Osteoblast (primary cell): ENCODE measurements at regions not wholly inside any gene's neighbourhood (a gene's known extent, or its start where the extent isn't known, plus 50 kb on each side); places are given as distances from the start of the nearest gene placed in this dataset.
A peak's percentile ranks its signal among the peaks of the same experiment; 100 is the strongest.

Source experiments
- DNase-seq: peaks from one replicate; pipeline ENCODE4 v3.0.0; 2011; ENCODE audit warnings: low spot score, mixed read lengths; ENCODE audit not compliant: insufficient read length; ENCODE audit errors: missing footprints
- H2AFZ ChIP-seq: 2 replicates; pipeline ENCODE4 v1.6.0; 2011; ENCODE audit warnings: mild to moderate bottlenecking, low read length
- H3K27ac ChIP-seq: 2 replicates; pipeline ENCODE4 v1.5.1; 2011; ENCODE audit warnings: mild to moderate bottlenecking, low read depth, low read length, moderate library complexity
- H3K27me3 ChIP-seq: 2 replicates; pipeline ENCODE4 v1.6.0; 2012; ENCODE audit warnings: mild to moderate bottlenecking, control low read depth, inconsistent platforms, low read length, moderate library complexity; ENCODE audit not compliant: insufficient read depth
- H3K36me3 ChIP-seq: 2 replicates; pipeline ENCODE4 v1.5.1; 2011; ENCODE audit warnings: mild to moderate bottlenecking, low read length, control low read depth, moderate library complexity; ENCODE audit not compliant: insufficient read depth
- H3K4me1 ChIP-seq: 2 replicates; pipeline ENCODE4 v1.5.1; 2011; ENCODE audit warnings: mild to moderate bottlenecking, low read length, control low read depth, moderate library complexity; ENCODE audit not compliant: insufficient read depth
- H3K4me2 ChIP-seq: 2 replicates; pipeline ENCODE4 v1.6.0; 2011; ENCODE audit warnings: mild to moderate bottlenecking, low read length; ENCODE audit not compliant: insufficient read depth
- H3K4me3 ChIP-seq: fragments of 200-600 bp; sonication (generic); 3 replicates; pipeline ENCODE4 v1.5.1; 2012; ENCODE audit warnings: mild to moderate bottlenecking, low read length, inconsistent platforms; ENCODE audit not compliant: insufficient read depth
- H3K79me2 ChIP-seq: 2 replicates; pipeline ENCODE4 v1.6.0; 2012; ENCODE audit warnings: mild to moderate bottlenecking, low read length, control low read depth, inconsistent platforms; ENCODE audit not compliant: insufficient read depth
- H3K9me3 ChIP-seq: 2 replicates; pipeline ENCODE4 v1.5.1; 2011; ENCODE audit warnings: low read depth, low read length, control low read depth
- H4K20me1 ChIP-seq: 2 replicates; pipeline ENCODE4 v1.6.0; 2012; ENCODE audit warnings: mild to moderate bottlenecking, low read length, control low read depth; ENCODE audit not compliant: insufficient read depth
- TF ChIP-seq, protein P1 (sequence below): IDR thresholded peaks from 2 replicates; pipeline ENCODE4 v1.5.1; 2011; ENCODE audit warnings: mild to moderate bottlenecking, low read depth, low read length, moderate library complexity; ENCODE audit errors: extremely low read depth

DNA sequence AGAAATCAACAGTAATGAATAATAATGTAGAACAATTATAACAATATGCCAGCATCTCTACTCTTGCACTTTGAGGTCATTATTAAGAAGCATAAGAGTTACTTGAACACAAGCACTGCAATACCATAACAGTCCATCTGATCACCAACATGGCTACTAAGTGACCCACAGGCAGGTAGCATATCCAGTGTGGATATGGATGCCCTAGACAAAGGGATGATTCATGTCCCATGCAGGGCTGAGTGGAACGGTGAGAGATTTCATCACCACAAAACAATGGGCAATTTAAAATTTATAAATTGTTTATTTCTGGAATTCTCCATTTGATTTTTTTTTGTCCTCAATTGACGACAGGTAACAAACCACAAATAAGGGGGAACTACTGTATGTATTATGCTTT lies 107.7 kb upstream of the TSC22D2 start:
- Histone ChIP-seq H3K27me3 (no peaks in the 10 kb centered on the region), H3K4me3 (no peak overlapping the region), H3K79me2 (no peaks in the 10 kb centered on the region), H2AFZ (no peak overlapping the region), H3K9me3 (no peaks in the 10 kb centered on the region), H3K4me1 (peaks cover 19% of the 10 kb centered on the region), H4K20me1 (no peaks in the 10 kb centered on the region), H3K36me3 (no peaks in the 10 kb centered on the region), H3K27ac (no peak overlapping the region), H3K4me2 (no peak overlapping the region)
- DNase-seq: no peak
- TF ChIP-seq, protein P1, sequence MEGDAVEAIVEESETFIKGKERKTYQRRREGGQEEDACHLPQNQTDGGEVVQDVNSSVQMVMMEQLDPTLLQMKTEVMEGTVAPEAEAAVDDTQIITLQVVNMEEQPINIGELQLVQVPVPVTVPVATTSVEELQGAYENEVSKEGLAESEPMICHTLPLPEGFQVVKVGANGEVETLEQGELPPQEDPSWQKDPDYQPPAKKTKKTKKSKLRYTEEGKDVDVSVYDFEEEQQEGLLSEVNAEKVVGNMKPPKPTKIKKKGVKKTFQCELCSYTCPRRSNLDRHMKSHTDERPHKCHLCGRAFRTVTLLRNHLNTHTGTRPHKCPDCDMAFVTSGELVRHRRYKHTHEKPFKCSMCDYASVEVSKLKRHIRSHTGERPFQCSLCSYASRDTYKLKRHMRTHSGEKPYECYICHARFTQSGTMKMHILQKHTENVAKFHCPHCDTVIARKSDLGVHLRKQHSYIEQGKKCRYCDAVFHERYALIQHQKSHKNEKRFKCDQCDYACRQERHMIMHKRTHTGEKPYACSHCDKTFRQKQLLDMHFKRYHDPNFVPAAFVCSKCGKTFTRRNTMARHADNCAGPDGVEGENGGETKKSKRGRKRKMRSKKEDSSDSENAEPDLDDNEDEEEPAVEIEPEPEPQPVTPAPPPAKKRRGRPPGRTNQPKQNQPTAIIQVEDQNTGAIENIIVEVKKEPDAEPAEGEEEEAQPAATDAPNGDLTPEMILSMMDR: no peak

DNA sequence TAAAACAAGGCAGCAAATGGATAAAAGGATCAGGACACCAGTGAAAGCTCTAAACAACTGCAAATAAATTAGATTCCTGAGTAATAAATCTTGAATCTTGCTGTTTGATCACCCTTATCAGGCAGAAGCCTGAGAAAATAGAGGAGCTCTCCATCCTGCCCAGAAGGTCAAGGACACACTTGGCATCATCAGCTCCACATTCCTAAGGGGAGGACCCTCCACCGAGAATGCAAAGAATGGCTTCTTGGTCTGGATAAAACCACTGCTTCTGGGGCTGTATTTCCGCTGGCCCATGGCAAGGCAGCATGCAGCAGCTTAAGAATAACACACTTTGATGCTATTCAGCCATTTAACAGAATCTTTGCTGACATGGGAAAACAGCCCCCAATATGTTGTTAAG lies 108.9 kb upstream of the TSC22D2 start:
- no peaks in the 10 kb centered on the region for H4K20me1 ChIP-seq
- H3K4me1 ChIP-seq: peaks cover 24% of the 10 kb centered on the region
- H3K79me2 ChIP-seq: no peaks in the 10 kb centered on the region
- no peak overlapping the region for H3K27ac ChIP-seq
- H2AFZ ChIP-seq: peak overlapping the region; percentile 79
- H3K4me3 ChIP-seq: no peak overlapping the region
- TF ChIP-seq, protein P1: no peak
- H3K9me3 ChIP-seq: no peaks in the 10 kb centered on the region
- H3K4me2 ChIP-seq: peak overlapping the region; percentile 34
- DNase-seq: no peak
- H3K27me3 ChIP-seq: no peaks in the 10 kb centered on the region
- H3K36me3 ChIP-seq: no peaks in the 10 kb centered on the region

DNA sequence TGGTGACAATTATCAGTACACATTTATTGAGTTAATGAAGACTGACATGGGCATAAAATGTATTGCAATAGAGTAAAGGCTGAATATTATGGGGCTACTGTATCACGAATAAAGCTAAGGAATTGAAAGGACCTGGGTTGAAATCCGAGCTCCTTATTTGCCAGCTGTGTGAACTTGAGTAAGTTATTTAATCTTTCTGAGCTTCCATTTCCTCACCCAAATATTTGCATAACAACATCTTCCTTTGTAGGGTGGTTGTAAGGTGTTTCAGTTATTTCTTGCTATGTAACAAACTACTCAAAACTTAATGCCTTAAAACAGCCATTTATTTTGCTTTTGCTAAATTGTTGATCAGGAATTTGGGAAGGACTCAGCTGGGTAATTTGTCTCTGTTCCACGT lies 111.1 kb upstream of the TSC22D2 start:
- Histone ChIP-seq H3K27ac (no peak overlapping the region), H3K4me1 (peaks cover 33% of the 10 kb centered on the region), H3K79me2 (no peaks in the 10 kb centered on the region), H3K36me3 (no peaks in the 10 kb centered on the region), H3K27me3 (no peaks in the 10 kb centered on the region), H4K20me1 (no peaks in the 10 kb centered on the region), H2AFZ (no peak overlapping the region), H3K9me3 (no peaks in the 10 kb centered on the region), H3K4me3 (no peak overlapping the region), H3K4me2 (no peak overlapping the region)
- TF ChIP-seq, protein P1: no peak
- no peak for DNase-seq

DNA sequence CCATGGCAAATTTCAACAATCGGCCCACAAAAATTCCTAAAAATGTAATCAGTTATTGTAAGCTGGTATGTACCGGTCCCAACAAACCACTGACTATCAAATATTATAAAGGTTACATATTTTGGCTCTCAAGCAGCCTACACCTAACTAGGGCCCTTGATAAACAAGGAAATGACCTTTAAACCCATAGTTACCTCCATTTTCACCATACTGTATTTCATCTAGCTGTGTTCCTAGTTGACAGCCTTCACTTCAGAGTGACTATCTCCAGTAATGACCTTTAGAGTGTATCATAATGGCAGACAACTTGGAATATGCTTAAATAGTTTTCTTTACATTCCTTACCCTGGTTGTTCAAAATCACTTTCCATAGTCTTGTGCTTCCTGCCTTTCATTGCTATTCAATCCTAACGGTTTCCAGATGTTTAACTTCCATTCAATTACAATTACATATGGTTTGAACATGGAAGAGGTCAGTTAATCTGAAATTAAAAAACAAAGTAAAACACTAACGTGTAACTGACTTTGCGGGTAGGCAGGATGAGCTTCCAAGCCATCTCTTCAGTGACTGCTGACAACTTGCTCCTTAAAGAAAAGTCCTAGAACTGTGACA lies 111.9 kb upstream of the TSC22D2 start:
- Histone ChIP-seq H3K27me3 (no peaks in the 10 kb centered on the region), H4K20me1 (no peaks in the 10 kb centered on the region), H3K4me1 (peaks cover 29% of the 10 kb centered on the region), H3K27ac (no peak overlapping the region), H3K4me2 (no peak overlapping the region), H3K9me3 (no peaks in the 10 kb centered on the region), H3K4me3 (no peak overlapping the region), H2AFZ (no peak overlapping the region), H3K36me3 (no peaks in the 10 kb centered on the region), H3K79me2 (no peaks in the 10 kb centered on the region)
- TF ChIP-seq, protein P1: no peak
- no peak for DNase-seq
